ENCODE measurements at regions not wholly inside any gene's neighbourhood (a gene's known extent, or its start where the extent isn't known, plus 50 kb on each side); places are given as distances from the start of the nearest gene placed in this dataset.

- TF ChIP-seq POLR2AphosphoS5 (IDR thresholded peaks at IDR 0.05; ENCODE audit: low read depth) (no peak), GABPA (IDR thresholded peaks at IDR 0.05; ENCODE audit: low read depth) (no peak), SPI1 (IDR thresholded peaks at IDR 0.05; ENCODE audit: borderline replicate concordance, low read depth) (no peak)
- TF ChIP-seq, protein P1, sequence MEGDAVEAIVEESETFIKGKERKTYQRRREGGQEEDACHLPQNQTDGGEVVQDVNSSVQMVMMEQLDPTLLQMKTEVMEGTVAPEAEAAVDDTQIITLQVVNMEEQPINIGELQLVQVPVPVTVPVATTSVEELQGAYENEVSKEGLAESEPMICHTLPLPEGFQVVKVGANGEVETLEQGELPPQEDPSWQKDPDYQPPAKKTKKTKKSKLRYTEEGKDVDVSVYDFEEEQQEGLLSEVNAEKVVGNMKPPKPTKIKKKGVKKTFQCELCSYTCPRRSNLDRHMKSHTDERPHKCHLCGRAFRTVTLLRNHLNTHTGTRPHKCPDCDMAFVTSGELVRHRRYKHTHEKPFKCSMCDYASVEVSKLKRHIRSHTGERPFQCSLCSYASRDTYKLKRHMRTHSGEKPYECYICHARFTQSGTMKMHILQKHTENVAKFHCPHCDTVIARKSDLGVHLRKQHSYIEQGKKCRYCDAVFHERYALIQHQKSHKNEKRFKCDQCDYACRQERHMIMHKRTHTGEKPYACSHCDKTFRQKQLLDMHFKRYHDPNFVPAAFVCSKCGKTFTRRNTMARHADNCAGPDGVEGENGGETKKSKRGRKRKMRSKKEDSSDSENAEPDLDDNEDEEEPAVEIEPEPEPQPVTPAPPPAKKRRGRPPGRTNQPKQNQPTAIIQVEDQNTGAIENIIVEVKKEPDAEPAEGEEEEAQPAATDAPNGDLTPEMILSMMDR (IDR thresholded peaks at IDR 0.05; ENCODE audit: insufficient read depth, low read length): no peak
- TF ChIP-seq, protein P2, sequence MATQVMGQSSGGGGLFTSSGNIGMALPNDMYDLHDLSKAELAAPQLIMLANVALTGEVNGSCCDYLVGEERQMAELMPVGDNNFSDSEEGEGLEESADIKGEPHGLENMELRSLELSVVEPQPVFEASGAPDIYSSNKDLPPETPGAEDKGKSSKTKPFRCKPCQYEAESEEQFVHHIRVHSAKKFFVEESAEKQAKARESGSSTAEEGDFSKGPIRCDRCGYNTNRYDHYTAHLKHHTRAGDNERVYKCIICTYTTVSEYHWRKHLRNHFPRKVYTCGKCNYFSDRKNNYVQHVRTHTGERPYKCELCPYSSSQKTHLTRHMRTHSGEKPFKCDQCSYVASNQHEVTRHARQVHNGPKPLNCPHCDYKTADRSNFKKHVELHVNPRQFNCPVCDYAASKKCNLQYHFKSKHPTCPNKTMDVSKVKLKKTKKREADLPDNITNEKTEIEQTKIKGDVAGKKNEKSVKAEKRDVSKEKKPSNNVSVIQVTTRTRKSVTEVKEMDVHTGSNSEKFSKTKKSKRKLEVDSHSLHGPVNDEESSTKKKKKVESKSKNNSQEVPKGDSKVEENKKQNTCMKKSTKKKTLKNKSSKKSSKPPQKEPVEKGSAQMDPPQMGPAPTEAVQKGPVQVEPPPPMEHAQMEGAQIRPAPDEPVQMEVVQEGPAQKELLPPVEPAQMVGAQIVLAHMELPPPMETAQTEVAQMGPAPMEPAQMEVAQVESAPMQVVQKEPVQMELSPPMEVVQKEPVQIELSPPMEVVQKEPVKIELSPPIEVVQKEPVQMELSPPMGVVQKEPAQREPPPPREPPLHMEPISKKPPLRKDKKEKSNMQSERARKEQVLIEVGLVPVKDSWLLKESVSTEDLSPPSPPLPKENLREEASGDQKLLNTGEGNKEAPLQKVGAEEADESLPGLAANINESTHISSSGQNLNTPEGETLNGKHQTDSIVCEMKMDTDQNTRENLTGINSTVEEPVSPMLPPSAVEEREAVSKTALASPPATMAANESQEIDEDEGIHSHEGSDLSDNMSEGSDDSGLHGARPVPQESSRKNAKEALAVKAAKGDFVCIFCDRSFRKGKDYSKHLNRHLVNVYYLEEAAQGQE (IDR thresholded peaks at IDR 0.05; ENCODE audit: insufficient replicate concordance, low read depth): no peak
- Histone ChIP-seq H3K27me3 (ENCODE audit: insufficient read depth, poor library complexity, severe bottlenecking) (no peaks in the 10 kb centered on the region), H3K27ac (replicated peaks) (no peak overlapping the region), H3K4me3 (replicated peaks; ENCODE audit: insufficient read depth, low read length) (no peak overlapping the region)
- DNase-seq (ENCODE audit: low read depth in 1 of 2, low spot score in 1 of 2): no peak
These were observed 315.0 kb upstream of the NRIP1 start for GRCh38 chr21:15379776-15380175.

GRCh38 chr21:15383588-15383987, 318.8 kb upstream of the NRIP1 start:
- no peak for TF ChIP-seq POLR2AphosphoS5 (IDR thresholded peaks at IDR 0.05; ENCODE audit: low read depth)
- TF ChIP-seq GABPA (IDR thresholded peaks at IDR 0.05; ENCODE audit: low read depth): no peak
- TF ChIP-seq SPI1 (IDR thresholded peaks at IDR 0.05; ENCODE audit: borderline replicate concordance, low read depth): no peak
- TF ChIP-seq, protein P2 (IDR thresholded peaks at IDR 0.05; ENCODE audit: insufficient replicate concordance, low read depth): no peak
- TF ChIP-seq, protein P1 (IDR thresholded peaks at IDR 0.05; ENCODE audit: insufficient read depth, low read length): no peak
- H3K27me3 ChIP-seq (ENCODE audit: insufficient read depth, poor library complexity, severe bottlenecking): no peaks in the 10 kb centered on the region
- H3K4me3 ChIP-seq (replicated peaks; ENCODE audit: insufficient read depth, low read length): no peak overlapping the region
- no peak overlapping the region for H3K27ac ChIP-seq (replicated peaks)
- DNase-seq (ENCODE audit: low read depth in 1 of 2, low spot score in 1 of 2): no peak

DNA sequence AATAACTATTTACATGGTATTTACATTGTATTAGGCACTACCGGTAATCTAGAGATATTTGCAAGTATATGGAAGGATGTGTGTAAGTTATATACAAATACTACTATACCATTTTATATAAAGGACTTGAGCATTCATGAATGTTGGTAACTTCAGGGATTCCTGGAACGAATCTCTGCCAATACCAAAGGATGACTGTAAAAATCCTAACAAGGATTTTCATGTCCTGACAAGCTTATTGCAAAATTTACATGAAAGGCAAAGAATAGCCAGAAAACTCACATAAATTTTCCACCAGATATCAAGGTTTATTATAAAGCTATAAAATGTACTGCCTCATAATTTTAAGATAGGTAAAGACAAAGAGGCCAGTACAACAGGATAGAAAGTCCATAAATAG, 325.2 kb upstream of the NRIP1 start:
- TF ChIP-seq POLR2AphosphoS5 (IDR thresholded peaks at IDR 0.05; ENCODE audit: low read depth) (no peak), GABPA (IDR thresholded peaks at IDR 0.05; ENCODE audit: low read depth) (no peak), SPI1 (IDR thresholded peaks at IDR 0.05; ENCODE audit: borderline replicate concordance, low read depth) (no peak)
- TF ChIP-seq, protein P2 (IDR thresholded peaks at IDR 0.05; ENCODE audit: insufficient replicate concordance, low read depth): no peak
- TF ChIP-seq, protein P1 (IDR thresholded peaks at IDR 0.05; ENCODE audit: insufficient read depth, low read length): no peak
- Histone ChIP-seq H3K4me3 (replicated peaks; ENCODE audit: insufficient read depth, low read length) (no peak overlapping the region), H3K27ac (replicated peaks) (no peak overlapping the region), H3K27me3 (ENCODE audit: insufficient read depth, poor library complexity, severe bottlenecking) (no peaks in the 10 kb centered on the region)
- DNase-seq (ENCODE audit: low read depth in 1 of 2, low spot score in 1 of 2): no peak
